Stimulated activated effector memory CD8-positive, alpha-beta T cell treated with anti-CD3 and anti-CD28 coated beads, Interleukin-12 subunit alpha, Interleukin-12 subunit beta, amount 100 ng/mL, for 72 hours (primary cell): ENCODE measurements at regions not wholly inside any gene's neighbourhood (a gene's known extent, or its start where the extent isn't known, plus 50 kb on each side); places are given as distances from the start of the nearest gene placed in this dataset.

Source experiments
- ATAC-seq: fragments of 150-1000 bp; cut with Tn5 transposase; 2 replicates; pipeline ENCODE4 v1.10.0; 2021
- DNase-seq, 2 donors: peaks; one replicate each; pipeline ENCODE4 v3.0.0; 2021 to 2022; ENCODE audit warnings: low spot score in 2 of 2
- H3K27ac Mint-ChIP-seq: one replicate; pipeline ENCODE4 v1.8.0; 2022; ENCODE audit warnings: mild to moderate bottlenecking, mixed read lengths
- H3K36me3 Mint-ChIP-seq: one replicate; pipeline ENCODE4 v1.8.0; 2022; ENCODE audit warnings: mild to moderate bottlenecking, mixed read lengths
- H3K4me1 Mint-ChIP-seq: one replicate; pipeline ENCODE4 v1.8.0; 2022; ENCODE audit warnings: mixed read lengths
- H3K4me3 Mint-ChIP-seq: one replicate; pipeline ENCODE4 v1.8.0; 2022; ENCODE audit warnings: mild to moderate bottlenecking, mixed read lengths
- H3K9me3 Mint-ChIP-seq: one replicate; pipeline ENCODE4 v1.8.0; 2022; ENCODE audit warnings: mixed read lengths

GRCh38 chrX:39859991-39860861, 237.5 kb downstream of the BCOR start:
- Mint-ChIP-seq H3K4me3 (peak overlapping the region; percentile 59), H3K4me1 (peaks cover 45% of the 10 kb centered on the region), H3K9me3 (no peaks in the 10 kb centered on the region), H3K27ac (peak overlapping the region; percentile 96), H3K36me3 (peaks cover 14% of the 10 kb centered on the region)
- ATAC-seq: peak; percentile 77
- DNase-seq: peak; percentile 55 to 87

GRCh38 chrX:39862963-39863362, 234.8 kb downstream of the BCOR start:
- no peak overlapping the region for H3K4me3 Mint-ChIP-seq
- ATAC-seq (no peak), DNase-seq (no peak)
- H3K4me1 Mint-ChIP-seq: peaks cover 30% of the 10 kb centered on the region
- H3K27ac Mint-ChIP-seq: peak overlapping the region; percentile 8
- no peaks in the 10 kb centered on the region for H3K9me3 Mint-ChIP-seq
- H3K36me3 Mint-ChIP-seq: peaks cover 17% of the 10 kb centered on the region

GRCh38 chrX:39866229-39866628, 231.5 kb downstream of the BCOR start:
- DNase-seq (no peak), ATAC-seq (no peak)
- no peak overlapping the region for H3K4me3 Mint-ChIP-seq
- no peak overlapping the region for H3K27ac Mint-ChIP-seq
- H3K36me3 Mint-ChIP-seq: peaks cover 23% of the 10 kb centered on the region
- no peaks in the 10 kb centered on the region for H3K9me3 Mint-ChIP-seq
- H3K4me1 Mint-ChIP-seq: peaks cover 36% of the 10 kb centered on the region

- Mint-ChIP-seq H3K27ac (peak overlapping the region; percentile 98), H3K36me3 (peaks cover 32% of the 10 kb centered on the region), H3K9me3 (no peaks in the 10 kb centered on the region), H3K4me1 (peaks cover 50% of the 10 kb centered on the region), H3K4me3 (peak overlapping the region; percentile 72)
- DNase-seq (peak; percentile 45 to 88), ATAC-seq (peak; percentile 82)
Measured at GRCh38 chrX:39869846-39870601, 227.7 kb downstream of the BCOR start.

- Mint-ChIP-seq H3K4me3 (peak overlapping the region; percentile 56), H3K9me3 (no peaks in the 10 kb centered on the region), H3K36me3 (peaks cover 30% of the 10 kb centered on the region), H3K27ac (peak overlapping the region; percentile 93), H3K4me1 (peaks cover 60% of the 10 kb centered on the region)
- ATAC-seq (no peak), DNase-seq (no peak)
Measured at GRCh38 chrX:39871648-39872047, 226.1 kb downstream of the BCOR start.

- Mint-ChIP-seq H3K36me3 (peaks cover 30% of the 10 kb centered on the region), H3K4me3 (peak overlapping the region; percentile 56), H3K27ac (peak overlapping the region; percentile 93), H3K9me3 (no peaks in the 10 kb centered on the region), H3K4me1 (peaks cover 63% of the 10 kb centered on the region)
- no peak for DNase-seq
- ATAC-seq: no peak
Measured at GRCh38 chrX:39873117-39873516, 224.6 kb downstream of the BCOR start.

- Mint-ChIP-seq H3K4me1 (peaks cover 54% of the 10 kb centered on the region), H3K4me3 (peak overlapping the region; percentile 40), H3K27ac (peak overlapping the region; percentile 93), H3K36me3 (peaks cover 24% of the 10 kb centered on the region), H3K9me3 (no peaks in the 10 kb centered on the region)
- DNase-seq (peak; percentile 34 to 79), ATAC-seq (peak; percentile 88)
Measured at GRCh38 chrX:39874202-39874816, 223.4 kb downstream of the BCOR start.

- no peak for ATAC-seq
Measured at GRCh38 chrX:39875834-39876628, 221.7 kb downstream of the BCOR start.

GRCh38 chrX:39877905-39878304, 219.9 kb downstream of the BCOR start:
- H3K27ac Mint-ChIP-seq: peak overlapping the region; percentile 46
- H3K36me3 Mint-ChIP-seq: peaks cover 15% of the 10 kb centered on the region
- H3K4me3 Mint-ChIP-seq: no peak overlapping the region
- ATAC-seq (no peak), DNase-seq (no peak)
- no peaks in the 10 kb centered on the region for H3K9me3 Mint-ChIP-seq
- peaks cover 30% of the 10 kb centered on the region for H3K4me1 Mint-ChIP-seq

More at GRCh38 chrX:39875834-39876628, 221.7 kb downstream of the BCOR start:
- DNase-seq: no peak
- Mint-ChIP-seq H3K4me3 (no peak overlapping the region), H3K36me3 (peaks cover 14% of the 10 kb centered on the region), H3K27ac (peak overlapping the region; percentile 93), H3K4me1 (peaks cover 42% of the 10 kb centered on the region), H3K9me3 (no peaks in the 10 kb centered on the region)

- Mint-ChIP-seq H3K4me3 (peak overlapping the region; percentile 54), H3K36me3 (peaks cover 14% of the 10 kb centered on the region)
- peak; percentile 99 for ATAC-seq
Measured at GRCh38 chrX:39883666-39884065, 214.1 kb downstream of the BCOR start.

GRCh38 chrX:39886282-39886681, 211.5 kb downstream of the BCOR start:
- peaks cover 35% of the 10 kb centered on the region for H3K4me1 Mint-ChIP-seq
- H3K36me3 Mint-ChIP-seq: peaks cover 14% of the 10 kb centered on the region
- no peak for ATAC-seq
- H3K27ac Mint-ChIP-seq: no peak overlapping the region
- peaks cover 6% of the 10 kb centered on the region for H3K9me3 Mint-ChIP-seq
- DNase-seq: no peak
- H3K4me3 Mint-ChIP-seq: no peak overlapping the region

More at GRCh38 chrX:39883666-39884065, 214.1 kb downstream of the BCOR start:
- Mint-ChIP-seq H3K4me1 (peaks cover 32% of the 10 kb centered on the region), H3K27ac (peak overlapping the region; percentile 93), H3K9me3 (peaks cover 6% of the 10 kb centered on the region)
- DNase-seq: no peak

- Mint-ChIP-seq H3K36me3 (peaks cover 4% of the 10 kb centered on the region), H3K4me3 (no peak overlapping the region), H3K4me1 (peaks cover 26% of the 10 kb centered on the region), H3K9me3 (peaks cover 2% of the 10 kb centered on the region), H3K27ac (no peak overlapping the region)
- no peak for ATAC-seq
- no peak for DNase-seq
Measured at GRCh38 chrX:39888730-39889129, 209.0 kb downstream of the BCOR start.

- H3K4me3 Mint-ChIP-seq: no peak overlapping the region
- H3K4me1 Mint-ChIP-seq: peaks cover 17% of the 10 kb centered on the region
- no peak overlapping the region for H3K27ac Mint-ChIP-seq
- no peaks in the 10 kb centered on the region for H3K9me3 Mint-ChIP-seq
- H3K36me3 Mint-ChIP-seq: no peaks in the 10 kb centered on the region
- no peak for ATAC-seq
- DNase-seq: no peak
Measured at GRCh38 chrX:39889704-39890103, 208.1 kb downstream of the BCOR start.

- Mint-ChIP-seq H3K36me3 (no peaks in the 10 kb centered on the region), H3K9me3 (no peaks in the 10 kb centered on the region), H3K27ac (no peak overlapping the region), H3K4me1 (peaks cover 20% of the 10 kb centered on the region), H3K4me3 (no peak overlapping the region)
- ATAC-seq: no peak
- DNase-seq: no peak
Measured at GRCh38 chrX:39890807-39891206, 207.0 kb downstream of the BCOR start.
